ENCODE measurements at regions not wholly inside any gene's neighbourhood (a gene's known extent, or its start where the extent isn't known, plus 50 kb on each side); places are given as distances from the start of the nearest gene placed in this dataset.

DNA sequence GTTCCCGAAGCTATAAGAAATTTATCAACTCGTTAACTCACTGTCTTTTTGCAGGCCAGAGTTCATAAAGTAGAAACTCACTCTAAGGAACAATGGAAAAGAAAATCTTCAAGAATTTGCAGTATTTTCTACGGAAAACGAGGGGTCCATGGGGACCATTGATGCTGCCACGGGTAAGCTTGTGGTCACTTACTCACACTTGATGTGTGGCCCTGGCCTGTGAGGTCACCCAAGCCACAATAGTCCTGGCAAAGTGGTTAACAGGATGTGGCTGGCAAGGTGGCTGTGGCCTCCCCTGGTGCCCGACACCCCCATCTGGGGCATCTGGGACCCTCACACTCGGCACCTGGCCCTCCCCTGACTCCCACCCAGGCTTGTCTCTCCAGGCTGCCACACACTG is 123.4 kb downstream of the C6orf118 start:
- no peak overlapping the region for H3K4me3 Mint-ChIP-seq

DNA sequence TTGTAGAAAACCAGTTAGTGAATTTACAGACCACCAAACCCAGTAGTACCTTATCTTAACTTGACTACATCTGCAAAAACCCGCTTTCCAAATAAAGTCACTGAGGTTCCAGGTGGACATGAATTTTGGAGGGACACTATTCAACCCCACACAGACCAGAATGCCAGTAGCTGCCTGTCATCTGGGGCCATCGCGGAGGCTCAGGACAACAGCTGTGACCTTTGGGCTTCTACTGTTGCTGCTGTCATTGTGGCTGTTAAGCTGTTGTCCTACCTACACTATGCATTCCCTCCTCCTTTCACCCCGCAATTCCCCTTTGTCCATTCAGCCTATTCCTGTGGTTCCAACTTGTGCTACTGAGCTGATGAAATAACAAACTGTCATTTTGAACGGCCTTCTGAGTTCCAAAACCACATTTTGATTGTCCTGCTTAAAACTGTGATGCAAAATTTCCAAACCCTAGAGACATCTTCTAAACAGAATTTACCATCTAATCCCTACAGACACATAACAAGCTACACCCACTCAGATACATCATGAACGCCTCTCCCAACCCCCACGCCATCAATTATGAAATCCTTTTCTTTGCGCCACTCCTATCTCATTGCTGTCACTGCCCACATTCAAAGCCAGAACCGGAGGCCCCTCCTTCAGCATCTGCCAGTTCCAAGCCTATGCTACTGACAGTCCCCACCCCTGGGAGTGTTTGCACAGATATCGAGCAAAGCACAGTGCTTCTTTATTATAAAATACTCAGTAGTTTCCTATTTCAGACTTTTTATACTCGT is 125.0 kb downstream of the C6orf118 start:
- ChIA-PET CTCF (no interaction called here), POLR2A (no interaction called here)
- Mint-ChIP-seq H3K27ac (no peak overlapping the region), H3K36me3 (no peaks in the 10 kb centered on the region), H3K27me3 (no peaks in the 10 kb centered on the region), H3K4me1 (peaks cover 0 to 3% (median 0%) of the 10 kb centered on the region in 7 donors), H3K9me3 (peaks cover 0 to 20% (median 6%) of the 10 kb centered on the region in 11 donors), H3K4me3 (no peak overlapping the region)
- no peaks in the 10 kb centered on the region for H3K27me3 ChIP-seq (ENCODE audit: control insufficient read depth in 2 of 2, insufficient read depth in 2 of 2, low read length in 2 of 2)
- intact Hi-C loops (cut with micrococcal nuclease) = no loop called here
- no peaks in the 10 kb centered on the region for H3K36me3 ChIP-seq (ENCODE audit: control insufficient read depth in 2 of 3, insufficient read depth in 3 of 3, low read length in 3 of 3)
- no peak for DNase-seq
- no peak for ATAC-seq
- no peaks in the 10 kb centered on the region for H3K4me1 ChIP-seq (ENCODE audit: control insufficient read depth in 2 of 2, insufficient read depth in 2 of 2, low read length in 2 of 2)
- H3K9me3 ChIP-seq (ENCODE audit: control insufficient read depth in 2 of 3, low read length in 3 of 3) = no peaks in the 10 kb centered on the region
- no peak overlapping the region for H3K27ac ChIP-seq (ENCODE audit: low read depth, low read length)
- H3K4me3 ChIP-seq (ENCODE audit: low read length) = no peak overlapping the region

More for the DNA sequence above, 123.4 kb downstream of the C6orf118 start:
- no peaks in the 10 kb centered on the region for H3K27me3 Mint-ChIP-seq
- Histone ChIP-seq H3K27ac (ENCODE audit: low read depth, low read length) (no peak overlapping the region), H3K4me3 (ENCODE audit: low read length) (no peak overlapping the region), H3K4me1 (ENCODE audit: control insufficient read depth in 2 of 2, insufficient read depth in 2 of 2, low read length in 2 of 2) (no peaks in the 10 kb centered on the region), H3K36me3 (ENCODE audit: control insufficient read depth in 2 of 3, insufficient read depth in 3 of 3, low read length in 3 of 3) (no peaks in the 10 kb centered on the region), H3K9me3 (ENCODE audit: control insufficient read depth in 2 of 3, low read length in 3 of 3) (no peaks in the 10 kb centered on the region), H3K27me3 (ENCODE audit: control insufficient read depth in 2 of 2, insufficient read depth in 2 of 2, low read length in 2 of 2) (no peaks in the 10 kb centered on the region)
- CTCF ChIA-PET = no interaction called here
- H3K27ac Mint-ChIP-seq = no peak overlapping the region
- no peak for ATAC-seq
- POLR2A ChIA-PET = no interaction called here
- intact Hi-C loops (cut with micrococcal nuclease) = no loop called here
- peaks cover 0 to 22% (median 6%) of the 10 kb centered on the region in 11 donors for H3K9me3 Mint-ChIP-seq
- no peak for DNase-seq
- H3K4me1 Mint-ChIP-seq = peaks cover 0 to 3% (median 0%) of the 10 kb centered on the region in 7 donors
- H3K36me3 Mint-ChIP-seq = no peaks in the 10 kb centered on the region

DNA sequence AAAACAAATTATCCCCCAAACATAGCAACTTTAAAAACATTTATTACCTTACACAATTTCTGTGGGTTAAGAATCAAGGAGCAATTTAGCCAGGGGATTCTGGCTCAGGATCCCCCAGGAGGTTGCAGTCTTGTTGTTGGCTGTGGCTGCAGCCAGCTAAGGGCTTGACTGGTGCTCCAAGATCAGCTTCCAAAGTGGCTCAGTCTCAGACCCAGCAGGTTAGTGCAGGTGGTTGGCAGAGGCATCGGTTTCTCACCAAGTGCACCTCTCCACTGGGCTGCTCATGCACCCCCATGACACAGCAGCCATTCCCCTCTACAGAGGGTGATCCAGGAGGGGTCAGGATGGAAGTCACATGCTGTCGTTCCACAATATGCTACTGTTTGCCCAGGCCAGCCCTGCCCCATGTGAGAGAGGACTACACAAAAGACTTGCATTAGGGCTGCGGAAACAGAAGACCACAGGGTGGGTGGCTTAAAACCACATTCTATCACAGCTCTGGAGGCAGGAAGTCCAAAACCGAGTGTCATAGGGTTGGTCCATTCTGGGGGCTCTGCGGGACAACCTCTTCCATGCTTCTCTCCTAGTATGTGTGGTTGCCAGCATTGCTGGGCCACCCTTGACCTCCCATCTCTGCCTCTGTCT is 125.8 kb downstream of the C6orf118 start:
- ChIA-PET CTCF (no interaction called here), POLR2A (no interaction called here)
- no peaks in the 10 kb centered on the region for H3K36me3 Mint-ChIP-seq
- Histone ChIP-seq H3K36me3 (ENCODE audit: control insufficient read depth in 2 of 3, insufficient read depth in 3 of 3, low read length in 3 of 3) (no peaks in the 10 kb centered on the region), H3K4me3 (ENCODE audit: low read length) (no peak overlapping the region), H3K27ac (ENCODE audit: low read depth, low read length) (no peak overlapping the region), H3K27me3 (ENCODE audit: control insufficient read depth in 2 of 2, insufficient read depth in 2 of 2, low read length in 2 of 2) (no peaks in the 10 kb centered on the region), H3K4me1 (ENCODE audit: control insufficient read depth in 2 of 2, insufficient read depth in 2 of 2, low read length in 2 of 2) (no peaks in the 10 kb centered on the region), H3K9me3 (ENCODE audit: control insufficient read depth in 2 of 3, low read length in 3 of 3) (no peaks in the 10 kb centered on the region)
- H3K27me3 Mint-ChIP-seq = no peaks in the 10 kb centered on the region
- DNase-seq (no peak), ATAC-seq (peak; percentile 22)
- no peak overlapping the region for H3K4me3 Mint-ChIP-seq
- intact Hi-C loops (cut with micrococcal nuclease) = no loop called here
- H3K27ac Mint-ChIP-seq = no peak overlapping the region
- H3K4me1 Mint-ChIP-seq = peaks cover 0 to 3% (median 0%) of the 10 kb centered on the region in 7 donors
- peaks cover 0 to 24% (median 6%) of the 10 kb centered on the region in 11 donors for H3K9me3 Mint-ChIP-seq

DNA sequence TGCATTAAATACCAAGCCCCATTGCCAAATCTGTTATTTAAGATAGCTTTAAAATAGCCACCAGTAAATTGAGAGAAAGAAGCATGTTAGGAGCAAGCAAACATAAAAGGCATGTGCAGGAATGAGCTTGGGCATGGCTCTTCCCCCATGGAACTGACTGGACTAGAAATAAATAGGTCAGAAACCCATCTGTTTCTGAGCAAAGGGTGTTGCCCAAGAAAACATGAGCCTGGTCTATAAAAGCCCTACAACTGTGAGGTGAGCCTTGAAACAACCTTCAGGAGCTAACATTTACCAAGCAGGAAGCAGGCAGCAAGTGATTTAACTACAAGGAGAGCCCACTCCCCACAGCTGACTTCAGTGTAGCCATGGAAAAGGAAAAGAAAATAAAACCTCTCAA is 126.3 kb downstream of the C6orf118 start:
- no peaks in the 10 kb centered on the region for H3K9me3 ChIP-seq (ENCODE audit: control insufficient read depth in 2 of 3, low read length in 3 of 3)
- CTCF ChIA-PET = no interaction called here
- Mint-ChIP-seq H3K4me1 (no peaks in the 10 kb centered on the region), H3K27me3 (no peaks in the 10 kb centered on the region), H3K4me3 (no peak overlapping the region), H3K27ac (no peak overlapping the region), H3K36me3 (no peaks in the 10 kb centered on the region), H3K9me3 (peaks cover 0 to 22% (median 6%) of the 10 kb centered on the region in 11 donors)
- DNase-seq (no peak), ATAC-seq (no peak)
- no peak overlapping the region for H3K27ac ChIP-seq (ENCODE audit: low read depth, low read length)
- no peaks in the 10 kb centered on the region for H3K27me3 ChIP-seq (ENCODE audit: control insufficient read depth in 2 of 2, insufficient read depth in 2 of 2, low read length in 2 of 2)
- intact Hi-C loops (cut with micrococcal nuclease) = no loop called here
- no peaks in the 10 kb centered on the region for H3K4me1 ChIP-seq (ENCODE audit: control insufficient read depth in 2 of 2, insufficient read depth in 2 of 2, low read length in 2 of 2)
- H3K36me3 ChIP-seq (ENCODE audit: control insufficient read depth in 2 of 3, insufficient read depth in 3 of 3, low read length in 3 of 3) = no peaks in the 10 kb centered on the region
- H3K4me3 ChIP-seq (ENCODE audit: low read length) = no peak overlapping the region
- POLR2A ChIA-PET = no interaction called here

DNA sequence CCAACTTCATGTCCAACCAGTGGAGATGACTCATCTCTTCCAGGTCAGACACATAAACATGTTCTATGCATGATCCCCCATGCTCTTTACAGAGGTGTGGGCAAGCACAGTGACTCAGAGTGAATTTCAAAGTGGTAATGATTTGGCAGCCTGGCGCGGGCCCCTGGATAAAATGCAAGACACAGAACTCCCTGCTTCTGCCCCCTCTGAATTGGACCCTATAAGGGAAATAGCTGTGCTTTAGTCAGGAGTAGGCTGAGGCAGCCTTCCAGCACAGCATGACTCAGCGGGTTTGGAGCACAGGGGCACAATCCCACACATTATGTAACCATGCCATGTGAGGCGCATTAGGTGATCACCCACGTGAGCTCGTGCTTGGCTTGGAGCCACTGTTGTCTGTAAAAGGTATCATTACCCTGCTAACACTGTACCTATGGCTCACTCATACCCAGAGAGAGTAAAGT is 127.4 kb downstream of the C6orf118 start:
- no peaks in the 10 kb centered on the region for H3K27me3 Mint-ChIP-seq
- no peaks in the 10 kb centered on the region for H3K4me1 ChIP-seq (ENCODE audit: control insufficient read depth in 2 of 2, insufficient read depth in 2 of 2, low read length in 2 of 2)
- no peaks in the 10 kb centered on the region for H3K27me3 ChIP-seq (ENCODE audit: control insufficient read depth in 2 of 2, insufficient read depth in 2 of 2, low read length in 2 of 2)
- H3K27ac ChIP-seq (ENCODE audit: low read depth, low read length) = no peak overlapping the region
- H3K36me3 ChIP-seq (ENCODE audit: control insufficient read depth in 2 of 3, insufficient read depth in 3 of 3, low read length in 3 of 3) = no peaks in the 10 kb centered on the region
- H3K9me3 ChIP-seq (ENCODE audit: control insufficient read depth in 2 of 3, low read length in 3 of 3) = no peaks in the 10 kb centered on the region
- H3K9me3 Mint-ChIP-seq = peaks cover 0 to 24% (median 8%) of the 10 kb centered on the region in 11 donors
- no peaks in the 10 kb centered on the region for H3K4me1 Mint-ChIP-seq
- intact Hi-C loops (cut with micrococcal nuclease) = no loop called here
- ChIA-PET POLR2A (no interaction called here), CTCF (no interaction called here)
- H3K36me3 Mint-ChIP-seq = no peaks in the 10 kb centered on the region
- H3K4me3 Mint-ChIP-seq = no peak overlapping the region
- ATAC-seq (no peak), DNase-seq (no peak)
- no peak overlapping the region for H3K27ac Mint-ChIP-seq
- no peak overlapping the region for H3K4me3 ChIP-seq (ENCODE audit: low read length)

DNA sequence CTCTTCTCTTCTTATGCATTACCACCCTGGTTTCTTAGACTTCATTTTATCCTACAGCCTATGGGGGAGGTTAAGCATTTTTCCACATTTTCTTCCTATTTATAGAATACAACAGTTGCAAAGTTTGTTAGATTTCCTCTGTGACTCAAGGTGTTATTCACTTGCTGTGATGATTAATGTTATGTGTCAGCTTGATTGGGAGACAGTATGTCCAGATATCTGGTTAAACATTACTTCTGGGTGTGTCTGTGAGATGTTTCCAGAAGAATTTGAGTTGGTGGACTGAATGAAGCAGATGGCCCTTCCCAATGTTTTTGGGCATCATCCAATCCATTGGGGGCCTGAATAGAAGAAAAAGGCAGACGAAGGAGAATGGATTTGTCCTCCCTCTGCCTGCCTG is 131.3 kb downstream of the C6orf118 start:
- no peaks in the 10 kb centered on the region for H3K27me3 Mint-ChIP-seq
- Histone ChIP-seq H3K9me3 (ENCODE audit: control insufficient read depth in 2 of 3, low read length in 3 of 3) (no peaks in the 10 kb centered on the region), H3K27ac (ENCODE audit: low read depth, low read length) (no peak overlapping the region), H3K36me3 (ENCODE audit: control insufficient read depth in 2 of 3, insufficient read depth in 3 of 3, low read length in 3 of 3) (no peaks in the 10 kb centered on the region), H3K27me3 (ENCODE audit: control insufficient read depth in 2 of 2, insufficient read depth in 2 of 2, low read length in 2 of 2) (no peaks in the 10 kb centered on the region), H3K4me3 (ENCODE audit: low read length) (no peak overlapping the region), H3K4me1 (ENCODE audit: control insufficient read depth in 2 of 2, insufficient read depth in 2 of 2, low read length in 2 of 2) (no peaks in the 10 kb centered on the region)
- POLR2A ChIA-PET = no interaction called here
- H3K27ac Mint-ChIP-seq = no peak overlapping the region
- H3K9me3 Mint-ChIP-seq = peaks cover 4 to 35% (median 9%) of the 10 kb centered on the region in 11 donors
- intact Hi-C loops (cut with micrococcal nuclease) = no loop called here
- DNase-seq (no peak), ATAC-seq (no peak)
- CTCF ChIA-PET = no interaction called here
- H3K4me3 Mint-ChIP-seq = no peak overlapping the region
- no peaks in the 10 kb centered on the region for H3K4me1 Mint-ChIP-seq
- no peaks in the 10 kb centered on the region for H3K36me3 Mint-ChIP-seq

DNA sequence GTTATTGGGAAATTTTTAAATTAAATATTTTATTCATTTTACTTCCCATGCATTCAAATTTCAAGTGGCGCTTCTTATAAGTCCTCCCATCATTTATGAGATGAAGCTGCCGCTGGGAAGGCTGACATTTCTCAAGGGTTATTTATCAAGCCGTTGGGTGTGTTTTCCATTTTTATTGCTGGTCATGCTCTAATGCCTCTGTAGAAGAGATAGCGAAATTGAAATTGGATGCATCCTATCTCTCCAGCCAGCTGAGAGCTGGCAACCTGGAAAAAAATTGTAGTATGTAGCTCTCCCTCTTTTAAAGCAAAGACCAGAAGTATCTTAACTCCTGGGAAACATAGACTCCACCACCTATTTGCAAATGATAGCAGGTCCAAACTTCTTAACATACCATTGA is 135.9 kb downstream of the C6orf118 start:
- H3K9me3 ChIP-seq (ENCODE audit: control insufficient read depth in 2 of 3, low read length in 3 of 3) = no peaks in the 10 kb centered on the region
- POLR2A ChIA-PET = no interaction called here
- ATAC-seq = no peak
- intact Hi-C loops (cut with micrococcal nuclease) = no loop called here
- no peaks in the 10 kb centered on the region for H3K4me1 ChIP-seq (ENCODE audit: control insufficient read depth in 2 of 2, insufficient read depth in 2 of 2, low read length in 2 of 2)
- peaks cover 4 to 26% (median 11%) of the 10 kb centered on the region in 11 donors for H3K9me3 Mint-ChIP-seq
- no peaks in the 10 kb centered on the region for H3K36me3 ChIP-seq (ENCODE audit: control insufficient read depth in 2 of 3, insufficient read depth in 3 of 3, low read length in 3 of 3)
- no peak for DNase-seq
- no peaks in the 10 kb centered on the region for H3K27me3 ChIP-seq (ENCODE audit: control insufficient read depth in 2 of 2, insufficient read depth in 2 of 2, low read length in 2 of 2)
- no peaks in the 10 kb centered on the region for H3K4me1 Mint-ChIP-seq
- CTCF ChIA-PET = no interaction called here
- H3K27ac Mint-ChIP-seq = no peak overlapping the region
- H3K36me3 Mint-ChIP-seq = peaks cover 0 to under 1% (median 0%) of the 10 kb centered on the region in 5 donors
- no peak overlapping the region for H3K27ac ChIP-seq (ENCODE audit: low read depth, low read length)
- no peak overlapping the region for H3K4me3 ChIP-seq (ENCODE audit: low read length)
- H3K4me3 Mint-ChIP-seq = no peak overlapping the region
- H3K27me3 Mint-ChIP-seq = no peaks in the 10 kb centered on the region
